Panc1 (cell line): ENCODE measurements at regions not wholly inside any gene's neighbourhood (a gene's known extent, or its start where the extent isn't known, plus 50 kb on each side); places are given as distances from the start of the nearest gene placed in this dataset.

Experiments
- ATAC-seq: fragments of 200-7000 bp; cut with Tn5 transposase; 2 replicates; pipeline ENCODE4 v1.9.1; 2020; ENCODE audit warnings: mild to moderate bottlenecking, moderate library complexity
- BruUV-seq: library from RNA; stranded (reverse); fragments of 400-500 nt; replicated peaks from 2 replicates; lab custom pipeline; 2021; lab: Mats Ljungman, UMichigan
- CTCF ChIA-PET: fragments of 300-600 bp; sonication (Branson Sonifier 250); formaldehyde crosslinking; loops from one replicate; lab custom pipeline; 2022; ENCODE audit warnings: antibody characterized with exemption; lab: Charles Lee
- POLR2A ChIA-PET: fragments of 300-600 bp; sonication (Branson Sonifier 250); formaldehyde crosslinking; loops from one replicate; lab custom pipeline; 2022; ENCODE audit warnings: antibody characterized with exemption; lab: Charles Lee
- DNase-seq: peaks from one replicate; pipeline ENCODE4 v3.0.0-alpha.2; 2010; ENCODE audit warnings: low read depth, low spot score
- H3K27ac ChIP-seq: 2 replicates; pipeline ENCODE4 v1.5.1; 2011; ENCODE audit warnings: mild to moderate bottlenecking, low read length, inconsistent platforms
- H3K27me3 ChIP-seq: fragments of 200-500 bp; sonication (Bioruptor generic); 2 replicates; pipeline ENCODE4 v1.6.0; 2014; ENCODE audit warnings: low read length, inconsistent platforms; ENCODE audit not compliant: control insufficient read depth, insufficient read depth
- H3K36me3 ChIP-seq: fragments of 200-500 bp; sonication (Bioruptor generic); 2 replicates; pipeline ENCODE4 v1.5.1; 2014; ENCODE audit warnings: inconsistent platforms, mild to moderate bottlenecking, low read length, moderate library complexity; ENCODE audit not compliant: control insufficient read depth, insufficient read depth
- H3K4me1 ChIP-seq: 2 replicates; pipeline ENCODE4 v1.5.1; 2011; ENCODE audit warnings: inconsistent platforms, mild to moderate bottlenecking, low read length, moderate library complexity; ENCODE audit not compliant: control insufficient read depth, insufficient read depth
- H3K4me3 ChIP-seq, 2 experiments: 2 replicates each; pipeline ENCODE4 v1.5.1; 2011 to 2012; ENCODE audit warnings: low read depth in 2 of 2, low read length in 2 of 2, mild to moderate bottlenecking in 2 of 2, inconsistent platforms in 1 of 2, moderate library complexity in 1 of 2
- H3K9me3 ChIP-seq: fragments of 200-500 bp; sonication (Bioruptor generic); 2 replicates; pipeline ENCODE4 v1.5.1; 2014; ENCODE audit warnings: low read depth, mild to moderate bottlenecking, inconsistent platforms, low read length, moderate library complexity; ENCODE audit not compliant: control insufficient read depth, insufficient read depth
- POLR2AphosphoS5 ChIP-seq: IDR thresholded peaks from 2 replicates; pipeline ENCODE4 v1.6.1; 2012; ENCODE audit warnings: mild to moderate bottlenecking, low read depth, low read length, moderate library complexity
- SIN3A ChIP-seq: IDR thresholded peaks from 2 replicates; pipeline ENCODE4 v1.6.1; 2012; ENCODE audit warnings: low read depth, mild to moderate bottlenecking, low read length, moderate library complexity, borderline replicate concordance; ENCODE audit not compliant: insufficient read depth
- TCF7L2 ChIP-seq: IDR thresholded peaks from 2 replicates; pipeline ENCODE4 v1.6.1; 2011; ENCODE audit warnings: mild to moderate bottlenecking, low read depth, low read length, inconsistent platforms
- in situ Hi-C: cut with HindIII; loops from 2 replicates; pipeline ENCODE4 v1.10.0; 2016; ENCODE audit warnings: low sequenced_read_pairs, low pct_unique_long_range_greater_than_20kb
- intact Hi-C: fragments of 100-400 bp; cut with micrococcal nuclease; formaldehyde crosslinking; loops from one replicate; pipeline ENCODE4 v1.10.0; 2022; ENCODE audit not compliant: unreplicated experiment
- TF ChIP-seq, protein P1 (sequence below): fragments of 450-650 bp; IDR thresholded peaks from 2 replicates; pipeline ENCODE4 v1.5.1; 2017; ENCODE audit warnings: mild to moderate bottlenecking
- TF ChIP-seq, protein P2 (sequence below), 2 experiments: IDR thresholded peaks; 2 replicates each; pipeline ENCODE4 v1.6.1; 2011 to 2012; ENCODE audit warnings: low read depth in 2 of 2, control low read depth in 1 of 2, low read length in 1 of 2, mild to moderate bottlenecking in 1 of 2, moderate library complexity in 1 of 2; ENCODE audit not compliant: insufficient read depth in 1 of 2

- H3K27ac ChIP-seq: no peak overlapping the region
- no peaks in the 10 kb centered on the region for H3K9me3 ChIP-seq
- DNase-seq (no peak), ATAC-seq (no peak)
- H3K27me3 ChIP-seq: no peaks in the 10 kb centered on the region
- intact Hi-C loops (no loop called here), in situ Hi-C loops (no loop called here)
- TF ChIP-seq, protein P1, sequence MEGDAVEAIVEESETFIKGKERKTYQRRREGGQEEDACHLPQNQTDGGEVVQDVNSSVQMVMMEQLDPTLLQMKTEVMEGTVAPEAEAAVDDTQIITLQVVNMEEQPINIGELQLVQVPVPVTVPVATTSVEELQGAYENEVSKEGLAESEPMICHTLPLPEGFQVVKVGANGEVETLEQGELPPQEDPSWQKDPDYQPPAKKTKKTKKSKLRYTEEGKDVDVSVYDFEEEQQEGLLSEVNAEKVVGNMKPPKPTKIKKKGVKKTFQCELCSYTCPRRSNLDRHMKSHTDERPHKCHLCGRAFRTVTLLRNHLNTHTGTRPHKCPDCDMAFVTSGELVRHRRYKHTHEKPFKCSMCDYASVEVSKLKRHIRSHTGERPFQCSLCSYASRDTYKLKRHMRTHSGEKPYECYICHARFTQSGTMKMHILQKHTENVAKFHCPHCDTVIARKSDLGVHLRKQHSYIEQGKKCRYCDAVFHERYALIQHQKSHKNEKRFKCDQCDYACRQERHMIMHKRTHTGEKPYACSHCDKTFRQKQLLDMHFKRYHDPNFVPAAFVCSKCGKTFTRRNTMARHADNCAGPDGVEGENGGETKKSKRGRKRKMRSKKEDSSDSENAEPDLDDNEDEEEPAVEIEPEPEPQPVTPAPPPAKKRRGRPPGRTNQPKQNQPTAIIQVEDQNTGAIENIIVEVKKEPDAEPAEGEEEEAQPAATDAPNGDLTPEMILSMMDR: no peak
- TF ChIP-seq TCF7L2: no peak
- no peak for TF ChIP-seq POLR2AphosphoS5
- TF ChIP-seq SIN3A: no peak
- TF ChIP-seq, protein P2, sequence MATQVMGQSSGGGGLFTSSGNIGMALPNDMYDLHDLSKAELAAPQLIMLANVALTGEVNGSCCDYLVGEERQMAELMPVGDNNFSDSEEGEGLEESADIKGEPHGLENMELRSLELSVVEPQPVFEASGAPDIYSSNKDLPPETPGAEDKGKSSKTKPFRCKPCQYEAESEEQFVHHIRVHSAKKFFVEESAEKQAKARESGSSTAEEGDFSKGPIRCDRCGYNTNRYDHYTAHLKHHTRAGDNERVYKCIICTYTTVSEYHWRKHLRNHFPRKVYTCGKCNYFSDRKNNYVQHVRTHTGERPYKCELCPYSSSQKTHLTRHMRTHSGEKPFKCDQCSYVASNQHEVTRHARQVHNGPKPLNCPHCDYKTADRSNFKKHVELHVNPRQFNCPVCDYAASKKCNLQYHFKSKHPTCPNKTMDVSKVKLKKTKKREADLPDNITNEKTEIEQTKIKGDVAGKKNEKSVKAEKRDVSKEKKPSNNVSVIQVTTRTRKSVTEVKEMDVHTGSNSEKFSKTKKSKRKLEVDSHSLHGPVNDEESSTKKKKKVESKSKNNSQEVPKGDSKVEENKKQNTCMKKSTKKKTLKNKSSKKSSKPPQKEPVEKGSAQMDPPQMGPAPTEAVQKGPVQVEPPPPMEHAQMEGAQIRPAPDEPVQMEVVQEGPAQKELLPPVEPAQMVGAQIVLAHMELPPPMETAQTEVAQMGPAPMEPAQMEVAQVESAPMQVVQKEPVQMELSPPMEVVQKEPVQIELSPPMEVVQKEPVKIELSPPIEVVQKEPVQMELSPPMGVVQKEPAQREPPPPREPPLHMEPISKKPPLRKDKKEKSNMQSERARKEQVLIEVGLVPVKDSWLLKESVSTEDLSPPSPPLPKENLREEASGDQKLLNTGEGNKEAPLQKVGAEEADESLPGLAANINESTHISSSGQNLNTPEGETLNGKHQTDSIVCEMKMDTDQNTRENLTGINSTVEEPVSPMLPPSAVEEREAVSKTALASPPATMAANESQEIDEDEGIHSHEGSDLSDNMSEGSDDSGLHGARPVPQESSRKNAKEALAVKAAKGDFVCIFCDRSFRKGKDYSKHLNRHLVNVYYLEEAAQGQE (IDR thresholded peaks at IDR 0.05; ENCODE audit: insufficient read depth in 1 of 2, low read depth in 2 of 2, low read length in 1 of 2): no peak
- no TSS peak for BruUV-seq
- H3K4me3 ChIP-seq: no peak overlapping the region
- no peaks in the 10 kb centered on the region for H3K4me1 ChIP-seq
- CTCF ChIA-PET: no interaction called here
- POLR2A ChIA-PET: no interaction called here
- H3K36me3 ChIP-seq: no peaks in the 10 kb centered on the region
Observed at GRCh38 chr2:19045151-19045550, 313.3 kb downstream of the OSR1 start.

DNA sequence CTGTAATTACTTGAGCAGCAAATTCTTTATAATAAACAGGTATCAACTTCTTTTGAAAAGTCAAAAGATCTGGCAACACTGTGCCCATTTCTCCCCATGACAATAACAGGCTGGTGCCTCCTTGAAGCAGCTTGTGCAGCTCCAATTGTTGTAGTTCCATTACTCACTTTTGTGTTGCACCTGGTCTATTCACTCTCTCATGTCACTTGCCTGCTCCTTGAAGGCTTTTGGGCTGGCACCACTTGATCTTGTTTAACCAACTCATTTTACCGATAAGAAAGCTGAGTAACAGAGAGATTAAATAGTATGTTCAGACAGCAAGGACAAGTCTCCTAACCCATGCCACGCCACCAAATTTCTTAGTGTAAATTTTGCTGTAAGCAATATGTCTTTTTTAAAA is 314.5 kb downstream of the OSR1 start:
- ATAC-seq: no peak

More for the DNA sequence above, 314.5 kb downstream of the OSR1 start:
- in situ Hi-C loops (no loop called here), intact Hi-C loops (no loop called here)
- Histone ChIP-seq H3K36me3 (no peaks in the 10 kb centered on the region), H3K9me3 (no peaks in the 10 kb centered on the region), H3K27ac (no peak overlapping the region), H3K4me1 (no peaks in the 10 kb centered on the region), H3K27me3 (no peaks in the 10 kb centered on the region), H3K4me3 (no peak overlapping the region)
- no TSS peak for BruUV-seq
- no peak for DNase-seq
- TF ChIP-seq, protein P2 (IDR thresholded peaks at IDR 0.05; ENCODE audit: insufficient read depth in 1 of 2, low read depth in 2 of 2, low read length in 1 of 2): no peak
- TF ChIP-seq SIN3A (no peak), POLR2AphosphoS5 (no peak), TCF7L2 (no peak)
- TF ChIP-seq, protein P1: no peak
- CTCF ChIA-PET: no interaction called here
- POLR2A ChIA-PET: no interaction called here
